ENCODE measurements at regions not wholly inside any gene's neighbourhood (a gene's known extent, or its start where the extent isn't known, plus 50 kb on each side); places are given as distances from the start of the nearest gene placed in this dataset.

- DNase-seq = no peak
Measured at GRCh38 chr3:78013653-78014052, 973.8 kb downstream of the ROBO2 start.

- DNase-seq = no peak
Measured at GRCh38 chr3:78015856-78016255, 976.0 kb downstream of the ROBO2 start.

DNA sequence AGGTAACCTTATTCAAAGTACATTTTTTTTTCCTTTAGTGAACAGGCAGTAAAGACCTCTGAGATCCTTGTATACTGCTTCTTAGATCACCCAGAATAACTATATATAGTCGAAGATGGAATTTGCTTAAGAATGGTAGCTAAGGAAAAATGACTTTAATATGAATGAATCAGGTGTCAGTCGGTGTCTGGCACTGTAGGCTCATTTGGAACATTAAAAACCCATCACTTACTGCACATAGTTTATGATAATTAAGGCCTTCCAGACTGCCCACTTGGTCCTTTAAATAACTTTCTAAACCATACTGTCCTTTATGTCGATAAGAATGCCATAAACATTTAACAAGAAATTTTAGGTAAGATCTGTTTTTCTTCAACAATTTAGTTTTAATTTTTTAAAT, 981.8 kb downstream of the ROBO2 start:
- no peak for DNase-seq

DNA sequence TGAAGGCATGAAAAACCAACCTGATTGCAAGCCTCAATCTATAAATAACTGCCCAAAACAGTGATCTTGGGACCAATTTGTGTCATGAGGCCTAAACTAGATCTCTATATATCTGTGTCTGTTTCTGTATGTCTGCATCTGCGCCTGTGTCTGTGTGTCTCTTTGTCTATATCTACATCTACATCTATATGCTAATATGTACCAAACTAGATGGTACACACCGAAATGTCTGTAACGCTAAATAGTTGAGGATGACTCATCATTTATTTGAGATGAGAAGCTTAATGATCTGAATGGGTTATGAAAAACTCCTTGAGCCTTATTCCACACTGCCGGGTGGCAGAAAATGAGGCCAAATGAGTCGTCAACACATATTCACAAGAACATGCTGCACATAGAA, 982.3 kb downstream of the ROBO2 start:
- DNase-seq = no peak

DNA sequence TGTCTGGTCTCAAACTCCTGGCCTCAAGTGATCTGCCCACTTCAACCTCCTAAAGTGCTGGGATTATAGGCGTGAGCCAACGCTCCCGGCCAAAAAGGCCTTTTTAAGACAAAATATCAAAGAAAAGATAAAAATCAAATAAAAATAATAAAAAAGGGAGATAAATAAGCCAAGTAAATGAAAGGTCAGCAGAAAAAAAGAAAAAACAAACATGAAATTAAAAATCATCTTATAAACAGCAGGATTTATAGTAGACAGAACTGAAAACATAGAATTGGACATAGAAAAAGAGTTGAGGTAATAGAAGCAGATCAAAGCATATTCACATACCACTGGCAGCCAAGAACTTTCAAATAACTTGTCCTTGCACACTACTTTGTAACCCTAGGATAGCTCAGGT, 983.4 kb downstream of the ROBO2 start:
- DNase-seq = no peak

DNA sequence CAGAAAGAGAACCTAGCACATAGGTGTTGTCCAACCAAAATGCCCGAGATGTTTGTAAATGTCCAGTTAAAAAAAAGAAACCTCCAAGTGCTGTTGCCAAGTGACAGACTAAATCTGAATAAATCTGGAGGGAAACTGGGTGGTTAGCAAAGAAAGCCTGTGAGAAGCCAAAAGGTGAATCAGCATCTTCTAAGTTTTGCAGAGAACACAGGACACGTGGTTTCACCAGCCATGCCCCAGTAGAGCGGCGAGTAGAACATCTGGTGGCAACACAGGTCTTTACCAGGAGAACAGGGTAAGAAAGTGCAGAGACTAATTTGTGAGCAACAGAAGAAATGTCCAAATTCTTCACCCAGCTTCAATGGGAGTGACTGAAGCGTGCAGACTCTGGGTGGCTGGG, 986.0 kb downstream of the ROBO2 start:
- DNase-seq = no peak

DNA sequence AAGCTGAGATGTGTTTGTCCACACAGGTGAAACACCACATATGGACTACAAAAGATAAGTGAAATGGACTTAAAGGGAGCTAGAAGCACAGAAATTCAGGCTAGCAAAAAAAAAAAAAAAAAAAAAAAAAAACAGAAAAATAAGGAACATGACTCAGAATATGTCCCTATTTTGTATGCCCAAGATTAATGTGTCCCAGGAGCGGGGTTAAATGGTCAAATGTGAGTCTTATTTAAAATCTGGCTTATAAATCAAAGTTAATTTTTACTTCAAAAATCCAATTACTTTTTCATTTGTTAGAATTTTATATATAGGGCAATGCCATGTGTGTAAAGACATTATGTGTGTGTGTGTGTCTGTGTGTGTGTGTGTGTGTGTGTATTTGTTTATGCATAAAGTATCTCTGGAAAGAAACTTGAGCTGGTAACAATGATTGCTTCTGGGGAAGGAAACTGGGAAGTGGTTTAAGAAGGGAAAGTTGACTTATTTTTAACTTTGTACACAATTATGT, 986.5 kb downstream of the ROBO2 start:
- no peak for DNase-seq

GRCh38 chr3:78029775-78030174, 989.9 kb downstream of the ROBO2 start:
- no peak for DNase-seq

DNA sequence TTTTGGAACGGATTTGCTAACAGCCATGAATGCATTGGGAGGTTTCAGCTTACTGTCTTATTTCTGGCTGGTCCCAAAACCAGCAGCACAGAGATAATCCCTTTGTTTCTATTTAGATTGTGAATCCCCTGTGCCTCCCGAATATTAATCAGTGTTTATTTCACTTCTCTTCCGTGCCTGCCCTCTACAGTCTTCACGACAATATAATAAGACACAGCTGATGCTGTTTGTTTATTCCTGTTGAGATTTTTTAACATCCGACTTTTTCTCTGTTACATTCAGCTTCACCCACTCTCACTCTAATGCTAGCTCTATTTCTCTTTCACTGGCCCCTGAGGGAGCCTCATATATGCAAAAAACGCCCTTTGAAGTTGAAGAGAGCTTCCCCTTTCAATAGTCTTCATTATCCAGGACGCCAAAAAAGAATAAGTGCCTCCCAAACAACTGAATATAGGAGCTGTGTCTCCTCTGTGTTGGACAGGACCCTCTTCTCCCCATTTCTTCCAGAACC, 995.3 kb downstream of the ROBO2 start:
- no peak for DNase-seq

DNA sequence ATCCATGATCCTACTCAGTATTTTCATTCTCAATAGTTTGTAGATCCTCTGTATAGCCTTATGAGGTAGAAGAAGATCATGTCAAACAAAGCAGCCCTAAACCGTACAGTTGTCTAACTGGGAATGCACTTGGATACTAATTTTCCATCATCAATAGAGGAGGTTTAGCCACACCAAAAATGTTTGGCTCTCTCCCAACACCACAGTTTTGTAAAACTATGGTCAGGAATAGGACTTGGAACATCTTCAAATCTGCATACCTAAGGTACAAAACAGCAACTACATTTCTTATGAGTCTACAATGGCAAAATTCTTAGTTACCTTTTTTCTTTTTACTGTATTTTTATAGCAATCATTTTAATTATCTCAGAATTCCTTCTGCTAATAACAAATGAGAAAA, 1001.6 kb downstream of the ROBO2 start:
- DNase-seq = no peak

DNA sequence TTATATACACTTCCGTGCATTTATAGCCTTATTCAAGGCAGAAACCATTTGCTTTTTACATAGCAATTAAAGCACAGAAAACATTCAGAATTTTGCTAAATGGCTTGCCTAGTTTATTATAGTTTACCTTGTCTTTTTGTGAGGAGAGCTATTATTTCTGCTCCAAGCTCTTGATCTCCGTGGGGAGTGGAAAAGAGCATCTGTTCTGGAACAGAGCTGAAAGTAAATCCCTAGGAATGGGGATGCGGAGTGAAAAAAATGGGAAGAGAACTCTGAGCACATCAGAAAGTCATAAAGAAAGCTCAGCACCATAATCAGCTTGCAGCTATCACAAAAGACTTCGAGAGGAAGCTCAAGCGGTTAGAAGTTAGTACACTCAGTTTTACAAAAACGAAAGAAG, 1006.7 kb downstream of the ROBO2 start:
- DNase-seq = no peak

GRCh38 chr3:78048698-78049097, 1008.8 kb downstream of the ROBO2 start:
- no peak for DNase-seq

- no peak for DNase-seq
Measured at GRCh38 chr3:78049521-78049920, 1009.6 kb downstream of the ROBO2 start.

DNA sequence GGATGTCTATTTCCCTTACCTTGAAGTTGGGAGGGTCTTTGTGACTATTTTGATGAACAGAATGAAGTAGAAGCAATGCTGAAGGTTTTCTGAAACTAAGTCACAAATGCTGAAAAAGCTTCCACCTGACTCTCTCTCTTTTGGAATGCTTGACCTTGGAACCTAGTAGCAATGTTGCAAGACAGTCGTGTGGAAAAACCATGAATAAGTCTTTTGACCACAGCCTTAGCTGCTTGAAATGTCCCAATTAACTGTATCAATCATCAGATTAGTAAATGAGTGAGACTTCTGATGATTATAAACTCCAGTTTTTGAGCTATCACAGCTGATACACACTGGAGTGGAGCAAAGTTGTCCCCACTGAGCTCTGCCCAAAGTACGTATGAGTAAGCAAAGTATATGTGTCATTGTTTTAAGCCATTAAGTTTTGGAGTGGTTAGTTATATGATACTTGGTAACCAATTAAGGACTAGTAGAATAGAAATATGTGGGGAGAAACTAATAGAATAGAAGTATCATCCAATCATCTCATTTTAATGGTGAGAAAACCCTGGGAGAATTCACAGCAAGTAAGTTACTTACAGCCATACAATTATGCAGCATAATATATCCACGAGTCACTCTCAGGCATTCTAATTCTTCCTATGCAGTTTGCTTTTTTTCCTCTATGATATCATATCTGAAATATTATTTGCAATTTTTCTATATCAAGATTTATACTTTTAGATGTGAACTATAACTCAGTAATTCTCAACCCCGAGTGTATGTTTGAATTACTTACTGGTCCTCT, 1010.6 kb downstream of the ROBO2 start:
- DNase-seq = no peak

GRCh38 chr3:78052746-78053145, 1012.8 kb downstream of the ROBO2 start:
- DNase-seq = no peak

DNA sequence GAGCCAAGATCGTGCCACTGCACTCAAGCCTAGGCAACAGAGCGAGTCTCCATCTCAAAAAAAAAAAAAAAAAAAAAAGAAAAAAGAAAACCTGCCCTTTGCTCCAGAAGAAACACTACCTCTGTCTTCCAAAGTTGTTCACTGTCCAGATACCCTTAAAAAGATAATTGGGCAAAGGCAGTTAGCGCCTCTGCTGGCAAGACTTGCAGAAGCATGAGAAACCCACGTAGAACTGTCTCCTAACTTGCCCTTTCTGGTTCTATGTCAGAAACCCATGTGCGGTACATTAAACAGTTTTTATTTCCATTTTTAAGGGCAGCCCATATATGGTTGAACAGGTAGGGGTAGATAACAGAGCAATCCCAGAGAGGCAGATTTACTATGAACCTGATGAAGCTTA, 1026.4 kb downstream of the ROBO2 start:
- no peak for DNase-seq

GRCh38 chr3:78070188-78070587, 1030.3 kb downstream of the ROBO2 start:
- no peak for DNase-seq

DNA sequence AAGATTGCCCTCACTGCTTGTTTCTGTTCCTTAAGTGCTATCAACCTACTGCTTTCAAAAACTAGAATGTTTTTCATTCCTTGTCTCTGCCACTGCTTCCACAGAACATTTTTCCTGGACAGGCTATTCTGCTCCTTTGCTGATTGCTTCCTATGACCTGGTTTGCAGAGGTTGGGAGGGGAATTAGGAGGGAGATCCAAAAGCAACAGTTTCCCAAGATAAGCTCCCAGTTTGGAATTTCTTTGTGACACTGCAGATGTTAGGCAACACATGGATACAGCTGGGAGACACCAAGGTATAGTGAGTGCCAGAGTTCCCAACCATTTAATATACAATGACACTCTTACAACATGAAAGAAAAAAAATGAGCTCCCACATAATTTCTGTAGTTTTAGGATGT, 1036.5 kb downstream of the ROBO2 start:
- no peak for DNase-seq

- no peak for DNase-seq
Measured at GRCh38 chr3:78077178-78077577, 1037.3 kb downstream of the ROBO2 start.

DNA sequence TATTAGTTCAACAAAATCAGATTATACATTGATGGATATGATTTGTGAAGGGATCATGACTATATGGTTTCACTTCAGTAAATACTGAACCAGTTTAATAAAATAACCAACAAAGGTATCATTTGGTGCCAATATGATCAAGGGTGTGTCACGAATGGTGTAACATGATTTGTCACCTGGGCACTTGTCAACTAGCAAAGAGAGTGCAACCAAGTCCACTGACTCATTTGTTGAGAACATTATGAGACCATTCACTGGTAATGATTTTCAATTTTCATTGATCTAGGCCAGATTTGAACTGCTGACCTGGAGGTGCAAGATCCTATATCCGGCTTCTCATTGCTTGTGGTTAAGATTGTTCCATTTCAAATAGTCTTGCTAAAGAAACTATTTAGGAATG, 1037.9 kb downstream of the ROBO2 start:
- no peak for DNase-seq

- no peak for DNase-seq
Measured at GRCh38 chr3:78079514-78079913, 1039.6 kb downstream of the ROBO2 start.

GRCh38 chr3:78086150-78086549, 1046.3 kb downstream of the ROBO2 start:
- no peak for DNase-seq

GRCh38 chr3:78087134-78087533, 1047.2 kb downstream of the ROBO2 start:
- DNase-seq = no peak

DNA sequence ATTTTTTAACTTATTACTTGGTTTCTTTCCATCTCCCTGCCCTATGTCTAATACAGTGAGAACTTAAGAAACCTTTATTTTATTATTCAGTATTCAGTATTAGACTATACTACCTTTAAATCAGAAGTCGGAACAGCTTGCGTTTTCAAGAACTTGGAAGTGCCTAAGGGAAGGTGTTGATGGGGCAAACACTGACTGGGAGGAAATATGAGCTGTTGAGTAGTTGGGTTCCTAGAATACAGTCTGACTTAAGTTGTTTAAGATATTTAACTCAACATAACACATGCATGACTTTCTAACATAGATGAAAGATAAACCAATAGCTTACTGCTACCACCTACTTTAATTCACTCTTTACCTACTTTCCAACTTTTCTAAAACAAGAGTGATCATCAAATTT, 1048.1 kb downstream of the ROBO2 start:
- no peak for DNase-seq

DNA sequence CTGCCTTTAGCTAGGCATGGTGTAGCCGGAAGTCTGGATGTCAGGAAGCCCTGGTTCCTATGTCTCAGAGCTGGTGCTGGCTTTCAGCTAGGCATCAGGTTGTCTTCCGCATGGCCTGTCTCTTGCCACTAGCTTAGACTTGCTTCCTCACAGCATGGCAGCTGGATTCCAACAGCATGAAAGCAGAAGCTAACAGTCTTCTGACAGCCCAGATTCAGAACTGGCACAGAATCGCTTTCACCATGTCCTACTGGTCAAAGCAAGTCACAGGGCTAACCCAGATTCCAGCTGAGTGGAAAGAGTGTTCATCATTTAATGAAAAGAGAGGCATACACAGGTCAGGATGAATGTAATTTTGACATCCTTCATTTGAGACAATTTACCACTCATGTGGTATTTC, 1050.5 kb downstream of the ROBO2 start:
- DNase-seq = no peak

All from NCI-H2029 treated with DMSO at 0.1 percent for 48 hours (cell line).